NCI-H1436 (cell line): ENCODE measurements at regions not wholly inside any gene's neighbourhood (a gene's known extent, or its start where the extent isn't known, plus 50 kb on each side); places are given as distances from the start of the nearest gene placed in this dataset.
"Not testable (repeated sequence)": the region's sequence is repeated elsewhere in the genome, so short reads cannot be mapped to it uniquely, and the experiment has no call there.

ENCODE experiments used
- DNase-seq: peaks from one replicate; lab custom pipeline; 2025; lab: John Stamatoyannopoulos, UW

DNA sequence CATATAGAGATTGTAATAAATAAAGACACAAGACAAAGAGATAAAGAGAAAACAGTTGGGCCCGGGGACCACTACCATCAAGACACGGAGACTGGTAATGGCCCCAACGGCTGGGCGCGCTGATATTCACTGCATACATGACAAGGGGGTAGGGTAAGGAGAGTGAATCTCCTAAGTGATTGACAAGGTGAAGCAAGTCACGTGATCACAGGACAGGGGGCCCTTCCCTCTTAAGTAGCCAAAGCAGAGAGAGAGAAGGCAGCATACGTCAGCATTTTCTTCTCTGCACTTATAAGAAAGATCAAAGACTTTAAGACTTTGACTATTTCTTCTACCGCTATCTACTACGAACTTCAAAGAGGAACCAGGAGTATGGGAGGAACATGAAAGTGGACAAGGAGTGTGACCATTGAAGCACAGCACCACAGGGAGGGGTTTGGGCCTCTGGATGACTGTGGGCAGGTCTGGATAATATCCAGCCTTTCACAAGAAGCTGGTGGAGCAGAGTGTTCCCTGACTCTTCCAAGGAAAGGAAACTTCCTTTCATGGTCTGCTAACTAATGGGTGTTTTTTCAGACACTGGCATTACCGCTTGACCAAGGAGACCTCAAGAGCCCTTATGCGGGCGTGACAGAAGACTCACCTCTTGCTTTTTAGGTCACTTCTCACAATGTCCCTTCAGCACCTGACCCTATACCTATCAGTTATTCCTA lies 75.6 kb downstream of the MRPL39 start:
- not testable (repeated sequence) for DNase-seq

DNA sequence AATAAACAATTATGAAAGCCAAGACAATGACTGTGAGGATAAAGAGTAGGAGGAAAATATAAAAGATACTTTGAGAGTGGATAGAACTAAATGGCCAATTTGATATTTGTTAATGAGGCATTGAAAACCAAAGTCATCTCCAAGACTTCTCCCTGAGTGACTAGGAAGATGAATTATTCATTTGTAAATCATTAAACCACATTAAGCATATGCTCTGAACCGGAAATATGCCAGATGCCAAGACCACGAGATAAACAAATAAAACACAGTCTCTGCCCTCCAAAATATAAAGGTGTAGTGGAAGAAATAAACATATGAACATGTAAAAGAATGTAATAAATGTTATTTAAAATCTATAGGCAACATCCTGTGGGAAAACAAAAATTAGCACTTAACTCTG lies 78.8 kb downstream of the MRPL39 start:
- DNase-seq = no peak

DNA sequence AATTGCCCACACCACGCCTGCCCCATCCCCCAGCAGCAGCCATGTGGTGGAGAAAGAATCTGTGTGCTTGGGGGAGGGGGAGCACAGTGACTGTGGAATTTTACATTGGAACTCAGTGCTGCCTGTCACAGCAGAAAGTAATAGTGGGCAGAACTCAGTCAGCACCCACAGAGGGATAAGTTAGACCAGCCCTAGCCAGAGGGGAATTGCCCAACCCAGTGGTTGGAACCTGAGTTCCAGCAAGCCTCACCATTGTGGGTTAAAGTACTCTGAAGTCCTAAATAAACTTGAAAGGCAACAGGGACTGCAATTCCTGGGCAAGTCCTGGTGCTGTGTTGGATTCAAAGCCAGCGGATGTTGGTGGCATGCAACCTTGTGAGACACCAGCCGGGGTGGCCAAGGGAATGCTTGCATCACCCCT lies 88.8 kb downstream of the MRPL39 start:
- no peak for DNase-seq

DNA sequence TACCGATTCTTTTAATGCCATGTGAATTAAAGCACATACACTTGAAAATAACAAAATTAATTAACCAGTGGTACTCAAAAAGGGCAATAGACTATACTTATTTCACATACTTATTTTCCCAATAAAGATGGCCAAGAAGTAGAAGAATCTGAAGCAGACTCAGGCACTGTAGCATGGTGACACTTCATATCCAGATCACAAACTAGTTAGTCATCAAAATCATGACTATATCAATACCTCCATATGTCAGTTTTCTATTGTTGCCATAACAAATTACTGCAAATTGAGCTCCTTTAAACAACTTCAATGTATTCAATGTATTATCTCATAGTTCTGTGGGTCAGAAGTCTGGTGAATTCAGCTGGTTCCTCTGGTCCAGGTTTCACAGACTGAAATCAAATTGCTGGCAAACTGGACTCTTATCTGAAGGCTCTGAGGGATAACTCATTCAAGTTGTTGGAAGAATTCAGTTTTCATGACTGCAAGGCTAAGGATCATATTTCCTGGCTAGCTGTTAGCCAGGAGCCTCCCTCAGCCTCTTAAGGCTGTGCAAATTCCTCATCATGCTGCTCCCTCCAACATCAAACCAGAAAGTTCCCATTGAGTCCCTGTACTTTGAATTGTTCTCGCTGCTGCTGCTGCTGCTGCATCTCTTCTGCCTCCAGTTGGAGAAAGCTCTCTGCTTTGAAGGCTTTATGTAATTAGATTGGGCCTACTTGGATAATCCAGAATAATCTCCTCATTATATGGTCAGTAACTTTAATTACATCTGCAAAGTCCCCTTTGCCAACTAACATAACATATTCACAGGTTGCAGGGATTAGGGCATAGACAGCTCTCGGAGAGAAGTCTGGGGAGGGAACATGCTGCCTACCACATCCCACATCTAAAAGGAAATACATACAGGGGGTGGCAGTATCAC lies 91.5 kb downstream of the MRPL39 start:
- DNase-seq = no peak

DNA sequence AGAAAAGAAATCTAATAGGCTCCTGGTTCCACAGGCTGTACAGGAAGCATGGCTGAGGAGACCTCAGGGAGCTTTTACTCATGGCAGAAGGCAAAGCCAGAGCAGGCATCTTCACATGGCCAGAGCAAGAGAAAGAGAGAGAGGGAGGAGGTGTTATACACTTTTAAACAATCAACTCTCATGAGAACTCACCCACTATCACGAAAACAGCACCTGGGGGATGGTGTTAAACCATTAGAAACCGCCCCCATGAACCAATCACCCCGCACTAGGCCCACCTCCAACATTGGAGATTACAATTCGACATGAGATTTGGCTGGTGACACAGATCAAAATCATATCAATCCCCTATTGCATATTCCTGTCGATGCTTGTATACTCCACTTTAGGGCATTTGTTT lies 93.5 kb downstream of the MRPL39 start:
- DNase-seq = no peak

DNA sequence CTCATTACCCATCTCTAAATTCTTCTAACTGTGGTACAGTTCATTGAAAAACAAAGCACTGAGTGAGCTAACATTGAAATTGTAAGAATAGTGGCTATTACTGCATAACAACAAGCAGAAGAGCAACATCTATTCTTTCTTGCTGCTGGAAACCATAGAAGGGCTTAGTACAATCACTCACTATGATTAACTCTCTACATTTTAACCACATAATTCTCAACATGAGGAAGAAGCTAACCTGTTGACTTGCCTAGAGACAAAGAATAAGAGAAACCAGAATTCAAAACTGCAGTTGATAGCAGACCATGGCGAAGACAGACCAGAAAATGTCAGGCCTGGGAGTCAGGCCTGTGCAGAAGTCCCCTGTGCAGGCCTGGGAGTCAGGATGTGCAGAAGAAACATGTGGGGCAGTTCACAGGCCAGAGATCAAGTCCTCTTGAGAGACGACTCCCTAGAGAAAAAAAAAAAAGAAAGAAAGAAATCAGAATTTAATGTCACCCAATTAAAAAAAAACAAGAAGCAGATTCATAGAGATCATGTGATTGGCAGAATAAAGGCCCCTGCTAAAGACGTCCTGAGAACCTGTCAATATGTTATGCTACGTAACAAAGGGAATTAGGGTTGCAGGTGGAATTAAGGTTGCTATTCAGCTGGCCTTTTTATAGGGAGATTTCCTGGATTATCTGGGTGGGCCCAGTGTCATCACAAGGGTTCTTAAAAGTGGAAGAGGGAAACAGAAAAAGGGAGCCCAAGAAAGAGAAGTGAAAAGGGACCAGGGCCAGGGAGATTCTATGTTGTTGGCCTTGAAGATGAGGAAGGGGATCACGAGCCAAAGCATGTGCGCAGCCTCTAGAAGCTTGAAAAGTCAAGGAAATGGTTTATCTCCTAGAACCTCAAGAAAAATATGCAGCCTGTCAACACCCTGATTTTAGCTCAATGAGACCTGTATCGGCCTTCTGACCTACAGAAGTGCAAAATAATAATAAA lies 94.9 kb downstream of the MRPL39 start:
- DNase-seq = no peak

DNA sequence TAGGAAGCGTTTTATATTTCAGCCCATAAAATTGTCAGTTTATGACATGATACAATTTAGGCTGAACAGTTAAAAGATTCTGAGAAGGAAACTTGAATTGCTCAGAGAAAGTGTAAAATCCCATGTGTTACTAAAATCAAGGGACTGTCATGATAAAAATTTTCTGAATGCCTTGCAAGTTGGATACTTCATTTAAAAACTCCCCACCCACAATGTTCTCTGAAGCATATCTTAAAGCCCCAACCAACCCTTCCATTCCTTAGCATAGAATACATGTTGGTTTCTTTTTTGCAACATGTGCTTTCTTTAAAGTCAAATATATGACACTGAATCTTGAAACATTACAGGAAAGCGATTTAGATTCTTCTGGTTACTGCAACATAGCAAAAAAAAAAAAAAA lies 97.4 kb downstream of the MRPL39 start:
- DNase-seq = no peak

DNA sequence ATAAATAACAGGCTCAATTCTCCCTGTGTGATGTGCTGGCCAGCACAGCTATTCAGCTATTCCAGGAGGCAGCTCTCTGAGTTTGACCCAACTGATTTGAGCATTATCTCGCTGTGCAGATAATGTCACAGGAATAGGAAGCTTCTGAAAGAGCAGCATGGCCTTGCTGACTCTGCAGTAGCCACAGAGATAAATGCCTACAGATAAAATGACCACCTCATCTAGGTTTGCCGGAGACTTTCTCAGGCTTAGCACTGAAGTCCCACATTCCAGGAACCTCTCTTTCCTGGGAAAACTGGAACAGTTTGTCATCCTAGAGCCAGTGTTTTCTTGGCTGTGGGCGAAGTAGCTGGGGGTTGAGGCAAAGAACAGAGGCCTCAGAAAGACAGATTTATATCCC lies 98.9 kb downstream of the MRPL39 start:
- DNase-seq = no peak

DNA sequence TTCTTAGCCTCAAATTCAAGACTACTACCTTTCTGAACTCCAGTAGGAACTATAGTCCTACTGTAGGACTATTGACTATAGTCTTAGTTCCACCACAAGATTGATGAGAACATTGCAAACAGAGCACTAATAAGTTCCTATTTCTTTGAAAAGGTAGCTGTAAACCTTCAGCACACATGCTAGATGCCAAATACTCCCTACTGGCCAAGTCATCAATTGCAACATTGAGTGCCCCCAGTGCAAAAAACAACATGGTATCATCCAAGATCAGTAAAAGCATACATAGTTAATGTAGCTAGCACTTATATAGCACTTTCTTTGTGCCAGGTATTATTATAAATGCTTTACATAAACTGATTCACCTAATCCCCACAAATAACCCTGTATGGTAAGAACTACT lies 99.8 kb downstream of the MRPL39 start:
- no peak for DNase-seq

DNA sequence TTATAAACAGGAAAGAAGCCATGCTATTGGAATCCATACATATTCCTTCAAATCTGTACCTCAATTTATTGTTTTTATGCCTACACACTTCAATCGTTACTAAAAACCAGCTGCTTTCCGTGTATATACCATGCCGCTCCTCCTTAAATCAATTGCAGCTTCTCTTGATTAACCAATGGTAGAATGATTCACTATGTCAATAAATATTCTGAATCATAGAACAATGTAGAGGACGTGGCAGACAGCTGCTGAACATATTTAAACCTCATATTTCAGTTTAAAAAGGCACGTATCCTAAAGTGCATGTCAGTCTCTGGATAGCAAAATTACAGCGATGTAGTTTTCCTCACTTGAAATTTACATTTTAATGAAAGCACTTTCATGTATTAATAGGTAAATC lies 100.4 kb downstream of the MRPL39 start:
- DNase-seq = no peak

DNA sequence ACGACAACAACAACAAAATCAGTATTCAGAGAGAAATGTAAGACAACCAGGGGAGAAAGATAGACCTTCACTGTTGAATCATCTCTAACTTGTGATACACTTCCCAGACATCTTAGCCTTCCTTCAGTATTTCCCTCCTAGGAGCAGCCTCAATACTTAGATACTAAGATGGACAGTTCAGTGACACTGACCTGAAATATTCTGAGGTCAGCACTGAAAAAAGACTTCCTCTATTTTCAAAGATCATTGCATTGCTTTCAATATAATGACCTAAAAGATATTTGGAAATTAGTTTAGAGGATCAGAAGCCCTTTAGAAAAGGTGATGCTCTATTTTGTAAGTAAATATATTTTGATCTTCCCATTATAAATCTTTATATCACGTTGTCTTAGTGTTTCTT lies 101.0 kb downstream of the MRPL39 start:
- no peak for DNase-seq

DNA sequence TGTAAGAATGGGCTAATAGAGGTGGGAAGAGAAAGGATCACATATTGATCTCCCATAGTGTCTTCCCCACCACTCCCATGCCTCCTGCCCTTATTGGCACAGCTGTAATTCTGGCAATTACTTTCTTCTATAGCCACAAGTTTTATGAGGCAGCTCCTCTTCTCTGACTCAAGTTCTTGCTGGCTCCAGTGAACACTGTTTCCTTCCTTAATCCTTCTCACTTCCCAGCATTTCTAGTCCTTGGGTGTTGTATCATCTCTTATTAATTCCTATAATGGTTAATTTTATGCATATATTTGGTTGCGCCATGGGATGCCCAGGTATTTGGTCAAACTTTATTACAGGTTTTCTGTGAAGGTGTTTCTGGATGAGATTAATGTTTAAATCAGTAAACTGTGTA lies 103.3 kb downstream of the MRPL39 start:
- no peak for DNase-seq

DNA sequence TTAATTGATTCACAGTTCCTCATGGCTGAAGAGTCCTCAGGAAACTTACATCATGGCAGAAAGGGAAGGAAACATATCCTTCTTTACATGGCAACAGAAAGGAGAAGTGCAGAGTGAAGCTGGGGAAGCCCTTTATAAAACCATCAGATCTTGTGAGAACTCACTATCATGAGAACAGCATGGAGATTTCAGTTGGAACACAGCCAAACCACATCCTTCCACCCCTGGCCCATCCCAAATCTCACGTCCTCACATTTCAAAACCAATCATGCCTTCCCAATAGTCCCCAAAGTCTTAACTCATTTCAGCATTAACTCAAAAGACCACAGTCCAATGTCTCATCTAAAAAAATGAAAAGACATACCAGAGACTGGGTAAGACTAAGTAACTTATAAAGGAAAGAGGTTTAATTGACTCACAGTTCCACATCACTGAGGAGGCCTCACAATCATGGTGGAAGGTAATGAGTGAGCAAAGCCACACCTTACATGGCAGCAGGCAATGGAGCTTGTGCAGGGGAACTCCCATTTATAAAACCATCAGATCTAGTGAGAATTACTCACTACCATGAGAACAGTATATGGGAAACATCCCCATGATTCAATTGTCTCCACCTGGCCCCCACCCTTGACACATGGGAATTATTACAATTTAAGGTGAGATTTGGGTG lies 105.2 kb downstream of the MRPL39 start:
- DNase-seq = no peak

DNA sequence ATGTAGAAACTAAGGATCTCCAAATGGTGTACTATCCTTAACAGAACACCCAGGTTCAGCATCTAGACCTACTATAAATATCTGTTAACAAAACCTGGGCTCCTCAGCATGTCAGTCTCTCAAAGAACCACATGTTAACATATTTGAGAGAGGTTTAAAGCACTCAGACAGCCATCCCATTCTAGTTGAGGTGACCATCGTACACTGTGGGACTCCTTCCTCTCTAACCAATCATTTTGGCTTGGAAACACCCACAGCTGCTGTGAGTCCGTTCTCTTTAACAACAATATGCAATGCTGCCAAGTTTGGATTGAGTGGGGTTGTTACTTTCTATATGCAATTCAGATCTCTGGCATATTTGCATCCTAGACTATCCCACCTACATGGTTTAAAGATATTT lies 105.8 kb downstream of the MRPL39 start:
- DNase-seq = no peak

DNA sequence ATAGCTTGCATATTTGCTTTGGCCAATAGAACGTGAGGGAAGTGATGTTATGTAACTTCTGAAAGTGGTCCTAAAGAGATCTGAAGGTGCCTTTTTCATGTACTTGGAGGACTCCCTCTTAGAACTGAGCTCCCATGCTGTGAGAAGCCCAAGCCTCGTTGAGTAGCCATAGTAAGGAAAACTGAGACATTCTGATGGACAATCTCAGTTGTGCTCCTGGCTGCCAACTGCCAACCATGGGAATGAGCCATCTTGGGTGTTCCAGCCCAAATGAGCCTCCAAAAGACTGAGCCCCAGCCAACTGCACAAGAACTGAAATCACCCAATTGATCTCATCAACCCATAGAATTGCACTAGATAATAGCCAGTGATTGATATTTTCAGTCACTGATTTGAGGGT lies 106.7 kb downstream of the MRPL39 start:
- DNase-seq = no peak

DNA sequence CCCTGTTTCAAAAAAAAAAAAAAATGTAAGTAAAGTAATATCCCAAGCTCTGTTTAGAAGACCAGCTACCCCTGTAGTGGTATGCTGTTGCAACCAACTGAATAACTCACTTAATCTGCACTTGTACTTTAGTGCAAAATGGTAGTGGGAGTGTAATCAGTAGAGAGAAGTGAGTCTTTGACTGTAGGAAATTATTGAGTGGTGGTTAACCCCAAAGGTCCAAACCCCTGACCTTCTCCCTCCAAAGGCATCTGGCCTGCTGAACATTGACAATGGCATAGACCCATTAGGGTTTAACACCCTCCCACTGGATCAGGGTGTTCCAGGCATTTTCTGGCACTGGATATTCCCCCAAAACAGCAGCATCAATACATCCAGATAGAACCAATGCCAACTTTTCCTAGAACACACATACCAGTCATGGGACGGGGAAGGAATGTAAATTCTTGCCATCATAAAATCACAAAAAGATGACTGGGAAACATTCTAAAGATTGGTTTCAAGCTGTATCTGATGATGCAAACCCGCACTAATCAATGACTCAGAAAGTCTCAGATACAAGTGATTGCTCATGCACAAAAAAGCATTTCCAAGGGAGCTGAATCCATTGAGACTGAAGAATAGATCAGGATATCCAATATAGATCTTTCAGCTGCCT lies 110.3 kb downstream of the MRPL39 start:
- no peak for DNase-seq

DNA sequence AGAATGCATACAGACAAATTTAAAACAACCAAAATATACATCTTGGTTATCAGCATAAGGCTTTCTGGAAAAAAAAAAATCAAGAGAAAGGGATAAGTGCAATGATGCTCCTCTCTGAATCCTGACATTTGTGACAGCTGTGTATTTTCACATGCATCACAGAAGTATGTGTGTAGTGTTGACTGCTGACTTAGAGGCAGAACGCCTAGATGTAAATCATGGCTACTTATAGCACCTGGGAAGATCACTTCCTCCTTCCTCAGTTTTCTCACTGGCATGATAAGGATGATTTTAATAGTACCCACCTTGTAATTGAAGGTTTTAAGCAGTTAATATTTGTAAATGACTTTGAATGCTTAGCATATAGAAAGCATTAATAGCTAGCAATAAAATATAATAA lies 112.5 kb downstream of the MRPL39 start:
- no peak for DNase-seq

DNA sequence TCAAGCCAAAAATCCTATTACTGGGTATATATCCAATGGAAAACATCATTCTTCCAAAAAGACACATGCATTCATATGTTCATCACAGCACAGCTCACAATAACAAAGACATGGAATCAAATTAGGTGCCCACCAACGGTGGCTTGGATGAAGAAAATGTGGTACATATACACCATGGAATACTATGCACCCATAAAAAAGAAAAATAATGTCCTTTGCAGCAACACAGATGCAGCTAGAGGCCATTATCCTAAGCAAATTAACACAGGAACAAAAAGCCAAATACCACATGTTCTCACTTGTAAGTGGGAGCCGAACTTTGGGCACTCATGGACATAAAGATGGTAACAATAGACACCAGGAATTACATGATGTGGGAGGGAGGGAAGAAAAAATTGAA lies 113.6 kb downstream of the MRPL39 start:
- DNase-seq = no peak

DNA sequence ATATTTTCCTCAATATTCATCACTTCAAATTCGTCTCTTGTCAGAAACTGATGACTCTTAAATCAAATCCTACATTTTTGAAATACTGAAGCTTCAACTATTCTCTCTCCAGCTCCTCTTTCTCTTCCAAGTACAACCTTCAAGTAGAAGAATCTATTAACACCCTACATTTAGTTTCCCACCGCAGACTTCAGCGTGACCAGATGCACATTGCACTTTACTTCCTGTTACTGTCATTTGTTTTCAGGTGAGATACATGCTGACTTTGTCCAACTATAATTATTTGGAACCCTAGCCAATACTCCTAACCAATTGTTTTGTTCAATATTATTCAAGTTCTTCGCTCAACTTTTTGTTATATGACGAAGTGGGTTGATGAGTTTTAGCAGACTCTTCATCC lies 116.0 kb downstream of the MRPL39 start:
- no peak for DNase-seq

DNA sequence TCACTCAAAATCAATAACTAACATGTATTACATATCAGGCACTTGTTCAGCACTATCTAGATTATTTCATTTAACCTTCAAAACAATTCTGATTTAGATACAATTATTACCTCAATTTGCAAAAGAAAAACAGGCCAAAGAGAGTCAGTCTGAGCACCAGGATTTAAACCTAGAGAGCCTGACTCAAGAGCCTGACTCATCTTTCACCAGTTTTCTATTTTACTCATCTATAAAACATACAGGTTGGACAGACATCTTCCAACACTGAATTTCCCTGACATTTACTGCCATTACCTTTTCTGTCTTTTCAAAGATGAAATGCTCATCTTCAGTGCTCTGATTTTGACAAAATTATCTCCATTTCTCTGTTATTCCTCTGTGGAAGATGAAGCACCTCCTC lies 116.5 kb downstream of the MRPL39 start:
- no peak for DNase-seq

DNA sequence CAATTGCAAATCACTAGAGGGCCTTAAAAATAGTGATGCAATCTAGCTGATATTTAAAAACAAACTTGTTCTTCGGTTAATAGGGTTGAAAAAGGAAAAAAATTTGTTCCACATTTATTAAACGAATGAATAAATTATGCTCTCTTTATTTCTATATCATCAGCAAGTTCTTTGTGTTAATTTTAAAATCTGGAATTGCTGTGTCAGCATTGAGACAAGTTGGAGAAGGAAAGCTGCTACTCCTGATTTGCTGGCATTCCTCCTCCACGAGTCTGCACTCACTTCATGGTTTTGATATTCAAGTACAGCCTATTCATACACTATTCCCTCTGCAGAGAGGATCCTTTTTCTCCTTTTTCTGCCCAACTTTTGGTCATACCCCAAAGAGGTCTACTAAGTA lies 117.6 kb downstream of the MRPL39 start:
- no peak for DNase-seq
